ENCODE measurements at regions not wholly inside any gene's neighbourhood (a gene's known extent, or its start where the extent isn't known, plus 50 kb on each side); places are given as distances from the start of the nearest gene placed in this dataset.

GRCh38 chr14:101215927-101216326 is 312.4 kb upstream of the RTL1 start:
- no peak for DNase-seq (ENCODE audit: low spot score)

DNA sequence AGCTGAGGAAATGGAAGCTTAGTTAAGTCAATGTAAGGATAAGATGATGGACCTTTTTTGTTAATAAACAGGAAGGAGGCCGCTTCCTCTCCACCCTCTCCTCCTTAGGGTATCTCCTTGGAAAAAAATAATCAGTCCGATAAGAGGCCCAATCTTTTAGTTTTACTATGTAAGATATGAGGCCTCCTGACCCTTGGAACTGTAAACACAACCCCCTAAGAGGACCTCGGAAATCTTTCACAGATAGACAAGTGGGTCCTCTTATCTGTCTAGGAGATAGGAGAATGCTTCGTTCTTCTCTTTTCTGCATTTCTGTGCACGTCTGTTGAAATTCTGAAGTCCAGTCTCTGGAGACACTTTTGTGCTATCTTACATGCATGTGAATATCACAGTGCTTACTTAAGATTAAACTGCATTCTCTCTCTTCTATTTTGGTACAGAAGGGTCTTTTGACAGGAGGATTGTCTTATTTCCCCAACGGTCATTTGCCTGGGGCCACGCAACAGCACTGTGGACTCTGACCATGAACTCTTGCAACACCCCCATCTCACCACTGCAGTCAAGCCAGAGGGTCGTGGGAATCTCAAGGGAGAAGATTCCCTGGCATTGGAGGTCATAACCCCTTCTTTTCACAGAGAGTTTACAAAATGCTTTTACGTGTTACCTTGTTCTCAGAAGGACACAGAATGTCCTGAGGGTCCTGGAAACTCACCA is 313.0 kb upstream of the RTL1 start:
- no peak for DNase-seq (ENCODE audit: low spot score)

DNA sequence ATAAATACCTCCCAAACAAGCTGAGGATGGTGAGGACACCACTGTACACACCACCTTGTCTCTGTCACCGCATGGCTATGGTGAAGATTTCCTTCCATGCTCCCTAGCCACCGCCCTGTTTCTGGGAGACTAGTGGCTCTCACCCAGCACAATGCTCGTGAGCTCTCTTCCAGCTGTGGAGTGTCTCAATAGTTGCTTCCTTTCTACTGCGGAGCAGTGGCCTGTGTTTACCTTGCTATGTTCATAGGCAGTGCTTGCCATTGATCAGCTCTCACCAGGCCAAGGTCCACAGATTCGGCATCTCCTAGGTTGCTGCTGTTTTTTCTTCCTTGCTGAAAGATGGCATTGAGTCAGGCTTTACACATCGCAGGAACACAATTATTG is 313.6 kb upstream of the RTL1 start:
- DNase-seq (ENCODE audit: low spot score), result no peak

GRCh38 chr14:101217616-101218371 is 314.3 kb upstream of the RTL1 start:
- no peak for DNase-seq (ENCODE audit: low spot score)

GRCh38 chr14:101219896-101220703 is 316.6 kb upstream of the RTL1 start:
- DNase-seq (ENCODE audit: low spot score), result no peak

DNA sequence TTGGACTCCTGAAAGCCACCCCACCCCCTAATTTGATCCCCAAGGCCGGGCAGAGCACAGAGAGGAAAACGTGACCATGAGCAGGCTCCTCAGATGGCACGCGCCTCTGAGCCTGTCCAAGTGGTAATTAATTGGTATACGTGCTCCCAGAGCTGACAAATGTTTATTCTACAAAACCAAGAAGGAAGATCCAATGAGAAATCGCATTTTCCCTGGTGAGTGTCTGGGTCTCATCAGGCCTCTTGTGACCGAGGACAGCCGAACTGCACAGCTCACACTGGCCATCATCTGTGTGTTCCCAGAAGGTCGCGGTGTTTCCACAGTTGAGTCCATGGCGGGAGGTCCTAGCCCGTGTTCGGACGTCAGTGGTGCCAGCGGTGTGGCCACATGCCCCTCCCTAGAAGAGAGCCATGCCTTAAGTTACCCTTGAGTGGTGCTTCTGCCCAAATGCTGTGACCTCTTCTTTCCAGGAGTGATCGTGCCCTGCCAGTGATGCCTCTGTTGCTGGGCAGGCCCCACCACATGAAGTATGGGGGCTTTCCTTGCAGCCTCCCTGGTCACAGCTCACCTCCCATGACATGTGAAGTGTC is 317.5 kb upstream of the RTL1 start:
- no peak for DNase-seq (ENCODE audit: low spot score)

GRCh38 chr14:101221549-101222160 is 318.1 kb upstream of the RTL1 start:
- DNase-seq (ENCODE audit: low spot score), result no peak

DNA sequence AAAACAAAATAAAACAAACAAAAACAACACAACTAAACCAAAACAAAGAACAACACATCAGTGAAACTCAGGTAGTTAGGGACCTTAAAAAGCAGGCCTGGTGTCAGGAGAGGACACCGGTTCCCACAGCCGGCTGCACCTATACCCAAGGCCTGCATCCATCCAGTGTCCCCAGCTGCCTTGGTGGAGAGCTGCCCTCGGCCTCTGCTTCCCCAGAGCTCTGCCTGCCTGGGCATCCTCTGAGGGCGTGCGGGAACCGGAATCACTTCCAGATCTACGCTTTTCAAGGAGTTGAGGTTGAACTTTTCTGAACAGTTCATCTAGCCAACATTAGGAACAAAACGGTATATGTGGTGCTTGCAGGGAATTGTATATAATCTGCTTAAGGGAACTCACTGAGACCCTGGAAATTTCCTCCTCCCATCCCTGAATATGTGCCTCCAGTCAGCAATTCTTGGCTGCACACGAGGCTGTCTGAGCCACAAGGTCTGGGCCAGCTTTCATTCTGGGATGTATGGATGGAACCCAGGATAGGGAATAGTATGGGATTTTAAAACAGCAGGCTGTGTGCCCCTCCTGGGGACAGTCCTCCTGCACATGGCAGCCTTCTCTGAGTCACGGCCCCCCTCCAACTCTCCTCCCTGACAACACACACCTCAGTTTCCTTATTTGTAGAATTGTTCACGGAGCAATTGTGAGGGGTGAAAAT is 319.0 kb upstream of the RTL1 start:
- no peak for DNase-seq (ENCODE audit: low spot score)

DNA sequence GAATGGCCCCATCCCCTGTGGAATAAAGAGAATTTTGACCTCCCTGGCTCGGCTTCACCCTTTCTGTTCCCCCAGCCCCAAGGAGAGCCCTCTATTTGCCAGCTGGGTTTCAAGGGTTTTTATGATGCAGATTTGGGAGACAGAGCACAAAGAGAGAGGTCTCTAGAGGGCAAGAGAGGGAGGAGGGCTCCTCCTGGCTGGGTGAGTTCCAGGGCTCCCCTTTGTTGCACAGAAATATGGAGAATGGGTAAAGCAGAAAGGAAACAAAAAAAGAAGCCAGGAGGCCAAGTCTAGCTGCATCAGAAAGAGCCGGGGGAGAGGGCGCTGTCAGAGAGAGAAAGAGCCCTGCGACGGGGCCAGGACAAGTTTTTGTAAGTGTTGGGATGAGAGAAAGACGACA is 319.6 kb upstream of the RTL1 start:
- DNase-seq (ENCODE audit: low spot score), result no peak

GRCh38 chr14:101223561-101224162 is 320.1 kb upstream of the RTL1 start:
- no peak for DNase-seq (ENCODE audit: low spot score)

DNA sequence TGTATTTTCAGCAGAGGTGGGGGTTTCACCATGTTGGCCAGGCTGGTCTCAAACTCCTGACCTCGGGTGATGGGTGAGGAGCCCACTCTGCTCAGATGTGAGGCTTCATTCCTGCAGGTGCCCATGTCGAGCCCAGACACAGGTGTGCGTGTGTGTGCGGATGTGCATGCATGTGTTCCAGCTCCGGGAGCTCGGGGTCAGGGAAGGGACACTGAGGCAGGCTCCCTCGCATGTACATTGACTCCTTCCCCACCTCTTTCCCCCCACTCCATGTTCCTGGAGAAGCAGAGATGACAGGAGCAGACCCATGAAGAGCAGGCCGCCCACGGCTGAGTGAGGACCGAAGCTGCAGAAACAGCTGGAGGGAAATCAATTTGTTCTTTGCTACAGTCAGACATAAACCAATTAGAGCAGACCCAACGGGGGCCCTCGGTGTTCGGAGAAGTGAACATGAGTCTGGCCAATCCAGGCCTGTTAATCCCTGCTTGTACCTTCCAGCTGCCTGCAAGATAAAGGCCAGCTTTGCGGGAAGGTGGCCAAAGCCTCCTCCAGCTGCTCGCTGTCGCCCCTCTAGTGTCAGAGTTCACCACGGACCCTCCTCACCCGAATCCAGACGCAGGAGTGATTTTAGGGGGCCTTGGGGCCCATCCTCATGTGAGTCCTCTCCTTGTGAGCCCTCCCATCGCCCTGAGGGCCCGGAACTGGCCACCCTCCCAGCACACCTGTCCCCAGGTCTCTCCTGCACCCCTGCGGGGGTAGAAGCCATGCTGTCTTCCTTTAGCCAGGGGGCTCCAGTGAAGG is 321.0 kb upstream of the RTL1 start:
- no peak for DNase-seq (ENCODE audit: low spot score)

- no peak for DNase-seq (ENCODE audit: low spot score)
Observed at GRCh38 chr14:101225157-101226152, 321.9 kb upstream of the RTL1 start.

GRCh38 chr14:101226265-101226602 is 322.7 kb upstream of the RTL1 start:
- DNase-seq (ENCODE audit: low spot score), result no peak

DNA sequence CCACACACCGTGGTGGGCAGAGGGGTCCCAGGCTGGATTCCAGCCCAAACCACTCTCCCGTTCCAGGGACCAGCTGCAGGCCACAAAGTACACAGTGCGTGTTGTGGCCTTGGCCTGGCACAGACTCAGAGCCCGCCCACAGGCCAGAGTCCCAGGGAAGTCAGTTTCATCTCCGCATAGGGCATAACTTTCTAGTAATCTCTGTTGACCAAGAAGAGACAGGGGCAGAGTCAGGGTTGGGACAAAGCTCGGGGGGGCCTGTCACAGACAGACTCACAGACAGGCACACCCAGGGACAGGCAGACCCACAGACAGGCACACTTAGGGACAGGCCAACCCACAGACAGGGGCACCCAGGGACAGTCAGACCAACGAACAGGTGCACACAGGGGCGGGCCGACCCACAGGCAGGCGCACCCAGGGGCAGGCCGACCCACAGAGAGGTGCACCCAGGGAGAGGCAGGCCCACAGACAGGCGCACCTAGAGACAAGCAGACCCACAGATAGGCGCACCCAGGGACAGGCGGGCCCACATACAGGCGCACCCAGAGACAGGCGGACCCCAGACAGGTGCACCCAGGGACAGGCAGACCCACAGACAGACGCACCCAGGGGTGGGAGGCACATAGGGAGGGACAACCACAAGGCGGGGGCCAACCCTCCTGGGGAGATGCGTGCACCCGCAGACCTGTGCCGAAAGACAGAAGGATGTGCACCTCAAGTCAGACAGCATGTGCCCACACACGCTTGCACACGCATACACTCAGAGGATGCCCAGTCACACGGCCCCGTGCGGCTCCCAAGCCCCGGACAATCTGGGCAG is 323.3 kb upstream of the RTL1 start:
- DNase-seq (ENCODE audit: low spot score), result no peak

- no peak for DNase-seq (ENCODE audit: low spot score)
Observed at GRCh38 chr14:101227611-101228594, 324.4 kb upstream of the RTL1 start.

DNA sequence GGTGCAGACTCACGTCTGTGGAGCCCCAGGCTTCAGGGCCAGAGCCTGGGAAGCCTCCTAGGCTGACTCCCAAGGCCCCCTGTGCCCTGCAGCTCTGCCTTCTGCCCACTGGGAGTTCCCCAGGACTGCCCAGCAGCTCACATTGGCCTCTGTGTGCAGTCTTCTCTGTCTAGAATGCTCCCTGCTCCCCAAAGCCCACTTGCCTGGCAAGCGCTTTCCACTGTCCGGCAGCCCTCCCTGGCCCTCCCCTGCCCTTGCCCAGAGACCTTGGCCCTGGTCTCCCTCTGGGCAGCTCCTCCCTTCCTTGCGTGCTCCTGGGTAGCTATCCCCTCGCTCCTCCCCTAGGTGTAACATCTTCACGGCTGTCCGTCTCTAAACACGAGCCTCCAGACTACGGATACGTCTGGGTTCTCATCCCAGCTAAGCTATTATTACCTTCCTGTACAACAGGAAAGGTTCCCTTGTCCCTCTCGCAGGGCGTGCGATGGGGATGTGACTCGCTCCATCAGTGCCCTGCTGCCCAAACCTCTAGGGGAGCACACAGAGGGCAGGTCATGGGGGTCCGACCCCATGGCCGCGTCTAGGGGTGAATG is 325.5 kb upstream of the RTL1 start:
- no peak for DNase-seq (ENCODE audit: low spot score)

Data from A172 (cell line).